B cell (primary cell): ENCODE measurements at regions not wholly inside any gene's neighbourhood (a gene's known extent, or its start where the extent isn't known, plus 50 kb on each side); places are given as distances from the start of the nearest gene placed in this dataset.

ENCODE experiments used
- ATAC-seq: fragments of 200-7000 bp; cut with Tn5 transposase; one replicate; pipeline ENCODE4 v1.10.0; 2021; ENCODE audit warnings: low read depth, mild to moderate bottlenecking, moderate number of reproducible peaks, moderate library complexity
- CTCF ChIA-PET: fragments of 350-600 bp; sonication (Branson Sonifier 250); formaldehyde crosslinking; loops from one replicate; lab custom pipeline; 2021; ENCODE audit warnings: antibody characterized with exemption, inconsistent platforms; lab: Charles Lee
- POLR2A ChIA-PET: fragments of 350-600 bp; sonication (Branson Sonifier 250); formaldehyde crosslinking; loops from one replicate; lab custom pipeline; 2021; ENCODE audit warnings: antibody characterized with exemption; lab: Charles Lee
- DNase-seq: peaks from one replicate; pipeline ENCODE4 v3.0.0; 2013
- H2AFZ ChIP-seq: 2 replicates; pipeline ENCODE4 v1.6.1; 2012; ENCODE audit warnings: mild to moderate bottlenecking, low read depth, low read length; ENCODE audit not compliant: insufficient read depth, poor library complexity, severe bottlenecking
- H3K27ac ChIP-seq, 2 donors: 1 replicate in 1 of 2; 2 replicates in 1 of 2; pipeline ENCODE4 v1.5.1; 2012 to 2013; ENCODE audit warnings: low read length in 2 of 2, mild to moderate bottlenecking in 2 of 2, moderate library complexity in 1 of 2
- H3K27me3 ChIP-seq, 4 experiments: fragments of 200-600 bp in 1 of 4; sonication (generic) in 1 of 4; replicated peaks in 1 of 4; 1 replicate in 2 of 4; 2 replicates in 2 of 4; pipeline versions ENCODE4 v1.6.1 to v1.7.0; 2013 to 2016; ENCODE audit warnings: low read length in 3 of 4, mild to moderate bottlenecking in 2 of 4, mixed read lengths in 1 of 4, moderate library complexity in 1 of 4; ENCODE audit not compliant: insufficient read depth in 4 of 4, control insufficient read depth in 3 of 4; ENCODE audit errors: control extremely low read depth in 1 of 4
- H3K36me3 ChIP-seq, 2 experiments: replicated peaks in 1 of 2; 1 replicate in 1 of 2; 2 replicates in 1 of 2; pipeline versions ENCODE4 v1.6.1 to v1.7.1; 2013; ENCODE audit warnings: low read length in 1 of 2; ENCODE audit not compliant: insufficient read depth in 2 of 2, control insufficient read depth in 1 of 2; ENCODE audit errors: control extremely low read depth in 1 of 2, extremely low read depth in 1 of 2
- H3K4me1 ChIP-seq, 2 donors: fragments of 200-600 bp in 1 of 2; sonication (generic) in 1 of 2; 1 replicate in 1 of 2; 2 replicates in 1 of 2; pipeline versions ENCODE4 v1.5.1 to v1.6.1; 2013 to 2017; ENCODE audit warnings: low read length in 2 of 2; ENCODE audit not compliant: control insufficient read depth in 2 of 2, insufficient read depth in 2 of 2
- H3K4me2 ChIP-seq: replicated peaks from 2 replicates; pipeline ENCODE3; 2012; ENCODE audit warnings: mild to moderate bottlenecking, low read depth, low read length; ENCODE audit not compliant: poor library complexity, severe bottlenecking
- H3K4me3 ChIP-seq, 5 experiments: fragments of 200-600 bp in 1 of 5; sonication (generic) in 1 of 5; 1 replicate in 3 of 5; 2 replicates in 2 of 5; pipeline versions ENCODE4 v1.5.1 to v1.7.0; 2011 to 2016; ENCODE audit warnings: low read length in 4 of 5, mild to moderate bottlenecking in 4 of 5, low read depth in 2 of 5, control low read depth in 1 of 5, moderate library complexity in 1 of 5; ENCODE audit not compliant: insufficient read depth in 1 of 5; ENCODE audit errors: control extremely low read depth in 1 of 5, extremely low read depth in 1 of 5
- H3K79me2 ChIP-seq: fragments of 200-600 bp; sonication (generic); one replicate; pipeline ENCODE4 v1.6.0; 2016; ENCODE audit warnings: low read length; ENCODE audit not compliant: control insufficient read depth, insufficient read depth
- H3K9ac ChIP-seq: fragments of 200-600 bp; sonication (generic); 2 replicates; pipeline ENCODE4 v1.6.1; 2017; ENCODE audit warnings: mild to moderate bottlenecking, low read length, moderate library complexity
- H3K9me3 ChIP-seq, 3 donors: one replicate each; pipeline versions ENCODE4 v1.6.1 to v1.7.1; 2013; ENCODE audit warnings: low read length in 2 of 3; ENCODE audit not compliant: control insufficient read depth in 2 of 3, insufficient read depth in 1 of 3; ENCODE audit errors: control extremely low read depth in 1 of 3
- H4K20me1 ChIP-seq: 2 replicates; pipeline ENCODE4 v1.6.0; 2012; ENCODE audit warnings: mild to moderate bottlenecking, low read length; ENCODE audit not compliant: insufficient read depth, control insufficient read depth, poor library complexity, severe bottlenecking
- H3K27ac Mint-ChIP-seq: one replicate; pipeline ENCODE4 v1.8.0; 2021; ENCODE audit warnings: mixed read lengths
- H3K27me3 Mint-ChIP-seq: one replicate; pipeline ENCODE4 v1.8.0; 2021; ENCODE audit warnings: mixed read lengths
- H3K4me1 Mint-ChIP-seq: one replicate; pipeline ENCODE4 v1.8.0; 2021; ENCODE audit warnings: mixed read lengths
- H3K4me3 Mint-ChIP-seq: one replicate; pipeline ENCODE4 v1.8.0; 2021; ENCODE audit warnings: mixed read lengths
- H3K9me3 Mint-ChIP-seq: one replicate; pipeline ENCODE4 v1.8.0; 2022; ENCODE audit warnings: mixed read lengths; ENCODE audit not compliant: insufficient read depth
- EZH2 ChIP-seq: IDR thresholded peaks from 2 replicates; pipeline ENCODE4 v1.6.1; 2012; ENCODE audit warnings: borderline replicate concordance, low read depth, mild to moderate bottlenecking, moderate library complexity, low read length; ENCODE audit not compliant: insufficient read depth, poor library complexity, severe bottlenecking
- WGBS: methylation state at CpG from one replicate; pipeline ENCODE4 v1.1.5; 2013; ENCODE audit warnings: missing lambda C conversion rate; ENCODE audit not compliant: insufficient coverage; 5-methylcytosine and 5-hydroxymethylcytosine counted together
- intact Hi-C: fragments of 100-400 bp; cut with micrococcal nuclease; formaldehyde crosslinking; loops from one replicate; pipeline ENCODE4 v1.10.0; 2022
- TF ChIP-seq, protein P1 (sequence below): fragments of 200-600 bp; IDR thresholded peaks from one replicate; pipeline ENCODE4 v1.8.0; 2022; ENCODE audit warnings: antibody characterized with exemption, mild to moderate bottlenecking

DNA sequence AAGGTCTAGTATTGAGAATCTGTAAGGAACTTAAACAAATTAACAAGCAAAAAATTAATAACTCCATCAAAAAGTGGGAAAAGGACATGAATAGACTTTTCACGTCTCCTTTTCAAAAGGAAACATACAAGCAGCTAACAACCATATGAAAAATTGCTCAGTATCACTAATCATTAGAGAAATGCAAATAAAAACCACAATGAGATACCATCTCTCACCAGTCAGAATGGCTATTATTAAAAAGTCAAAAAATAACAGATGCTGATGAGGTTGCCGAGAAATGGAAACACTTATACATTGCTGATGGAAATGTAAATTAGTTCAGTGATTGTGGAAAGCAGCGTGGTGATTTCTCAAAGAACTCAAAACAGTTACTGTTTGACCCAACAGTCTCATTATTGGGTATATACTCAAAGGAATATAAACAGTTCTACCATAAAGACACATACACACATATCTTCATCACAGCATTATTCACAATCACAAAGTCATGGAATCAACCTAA is 410.4 kb upstream of the SMIM31 start:
- H3K27ac ChIP-seq = no peak overlapping the region
- no peak overlapping the region for H2AFZ ChIP-seq
- TF ChIP-seq EZH2 = no peak
- TF ChIP-seq, protein P1, sequence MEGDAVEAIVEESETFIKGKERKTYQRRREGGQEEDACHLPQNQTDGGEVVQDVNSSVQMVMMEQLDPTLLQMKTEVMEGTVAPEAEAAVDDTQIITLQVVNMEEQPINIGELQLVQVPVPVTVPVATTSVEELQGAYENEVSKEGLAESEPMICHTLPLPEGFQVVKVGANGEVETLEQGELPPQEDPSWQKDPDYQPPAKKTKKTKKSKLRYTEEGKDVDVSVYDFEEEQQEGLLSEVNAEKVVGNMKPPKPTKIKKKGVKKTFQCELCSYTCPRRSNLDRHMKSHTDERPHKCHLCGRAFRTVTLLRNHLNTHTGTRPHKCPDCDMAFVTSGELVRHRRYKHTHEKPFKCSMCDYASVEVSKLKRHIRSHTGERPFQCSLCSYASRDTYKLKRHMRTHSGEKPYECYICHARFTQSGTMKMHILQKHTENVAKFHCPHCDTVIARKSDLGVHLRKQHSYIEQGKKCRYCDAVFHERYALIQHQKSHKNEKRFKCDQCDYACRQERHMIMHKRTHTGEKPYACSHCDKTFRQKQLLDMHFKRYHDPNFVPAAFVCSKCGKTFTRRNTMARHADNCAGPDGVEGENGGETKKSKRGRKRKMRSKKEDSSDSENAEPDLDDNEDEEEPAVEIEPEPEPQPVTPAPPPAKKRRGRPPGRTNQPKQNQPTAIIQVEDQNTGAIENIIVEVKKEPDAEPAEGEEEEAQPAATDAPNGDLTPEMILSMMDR = no peak
- no peak overlapping the region for H3K4me2 ChIP-seq
- no peak overlapping the region for H3K9ac ChIP-seq
- H3K27me3 ChIP-seq = no peaks in the 10 kb centered on the region
- intact Hi-C loops = no loop called here
- no peaks in the 10 kb centered on the region for H3K36me3 ChIP-seq
- ChIA-PET POLR2A (no interaction called here), CTCF (no interaction called here)
- ATAC-seq (no peak), DNase-seq (no peak)
- no peaks in the 10 kb centered on the region for H3K27me3 Mint-ChIP-seq
- H3K27ac Mint-ChIP-seq = no peak overlapping the region
- no CpG with 5 or more reads among the region's 3 CpGs for WGBS
- no peaks in the 10 kb centered on the region for H3K9me3 ChIP-seq
- peaks cover 3% of the 10 kb centered on the region for H3K9me3 Mint-ChIP-seq
- no peaks in the 10 kb centered on the region for H3K4me1 Mint-ChIP-seq
- no peak overlapping the region for H3K4me3 ChIP-seq
- no peaks in the 10 kb centered on the region for H4K20me1 ChIP-seq
- no peak overlapping the region for H3K4me3 Mint-ChIP-seq
- no peaks in the 10 kb centered on the region for H3K79me2 ChIP-seq
- no peaks in the 10 kb centered on the region for H3K4me1 ChIP-seq

GRCh38 chr4:164345756-164346155 is 408.2 kb upstream of the SMIM31 start:
- Histone ChIP-seq H3K9ac (no peak overlapping the region), H2AFZ (no peak overlapping the region), H3K9me3 (no peaks in the 10 kb centered on the region), H3K27ac (no peak overlapping the region), H4K20me1 (no peaks in the 10 kb centered on the region), H3K27me3 (no peaks in the 10 kb centered on the region), H3K4me3 (no peak overlapping the region), H3K4me1 (no peaks in the 10 kb centered on the region), H3K36me3 (no peaks in the 10 kb centered on the region), H3K4me2 (no peak overlapping the region), H3K79me2 (no peaks in the 10 kb centered on the region)
- Mint-ChIP-seq H3K4me1 (no peaks in the 10 kb centered on the region), H3K4me3 (no peak overlapping the region), H3K9me3 (peaks cover 1% of the 10 kb centered on the region), H3K27ac (no peak overlapping the region), H3K27me3 (no peaks in the 10 kb centered on the region)
- TF ChIP-seq EZH2 = no peak
- TF ChIP-seq, protein P1 = no peak
- ChIA-PET POLR2A (no interaction called here), CTCF (no interaction called here)
- intact Hi-C loops = no loop called here
- ATAC-seq (no peak), DNase-seq (no peak)
